Neural cell (in vitro differentiated cells): ENCODE measurements at regions not wholly inside any gene's neighbourhood (a gene's known extent, or its start where the extent isn't known, plus 50 kb on each side); places are given as distances from the start of the nearest gene placed in this dataset.

Source experiments
- EP300 ChIP-seq: fragments of 450-650 bp; conservative IDR thresholded peaks from 2 replicates; pipeline ENCODE4 v1.6.1; 2014; ENCODE audit warnings: antibody characterized with exemption, mild to moderate bottlenecking, moderate library complexity; ENCODE audit not compliant: poor library complexity, severe bottlenecking
- EZH2 ChIP-seq: fragments of 200-600, 300-800 bp; shearing (Covaris generic), sonication (generic); IDR thresholded peaks from 2 replicates; pipeline ENCODE4 v1.6.1; 2014; ENCODE audit warnings: antibody characterized with exemption, low read length, borderline replicate concordance, mild to moderate bottlenecking; ENCODE audit not compliant: insufficient read depth, poor library complexity, severe bottlenecking
- MXI1 ChIP-seq: fragments of 450-650 bp; conservative IDR thresholded peaks from 2 replicates; pipeline ENCODE4 v1.6.1; 2014; ENCODE audit warnings: antibody characterized with exemption, mild to moderate bottlenecking; ENCODE audit not compliant: poor library complexity, severe bottlenecking
- POLR2AphosphoS5 ChIP-seq: IDR thresholded peaks from 2 replicates; pipeline ENCODE4 v1.6.1; 2012
- RAD21 ChIP-seq: fragments of 450-650 bp; conservative IDR thresholded peaks from 2 replicates; pipeline ENCODE4 v1.6.1; 2014; ENCODE audit warnings: antibody characterized with exemption, mild to moderate bottlenecking, moderate library complexity
- SMC3 ChIP-seq: fragments of 450-650 bp; conservative IDR thresholded peaks from 2 replicates; pipeline ENCODE4 v1.6.1; 2014; ENCODE audit warnings: antibody characterized with exemption, mild to moderate bottlenecking, moderate library complexity; ENCODE audit not compliant: poor library complexity
- TAF1 ChIP-seq: IDR thresholded peaks from 2 replicates; pipeline ENCODE4 v1.6.1; 2012; ENCODE audit warnings: low read depth
- TF ChIP-seq, protein P1 (sequence below): IDR thresholded peaks from 2 replicates; pipeline ENCODE4 v1.6.1; 2012; ENCODE audit warnings: borderline replicate concordance
- TF ChIP-seq, protein P2 (sequence below): fragments of 450-650 bp; IDR thresholded peaks from 2 replicates; pipeline ENCODE4 v1.5.1; 2014; ENCODE audit warnings: antibody characterized with exemption, mild to moderate bottlenecking, moderate library complexity; ENCODE audit not compliant: poor library complexity, severe bottlenecking

DNA sequence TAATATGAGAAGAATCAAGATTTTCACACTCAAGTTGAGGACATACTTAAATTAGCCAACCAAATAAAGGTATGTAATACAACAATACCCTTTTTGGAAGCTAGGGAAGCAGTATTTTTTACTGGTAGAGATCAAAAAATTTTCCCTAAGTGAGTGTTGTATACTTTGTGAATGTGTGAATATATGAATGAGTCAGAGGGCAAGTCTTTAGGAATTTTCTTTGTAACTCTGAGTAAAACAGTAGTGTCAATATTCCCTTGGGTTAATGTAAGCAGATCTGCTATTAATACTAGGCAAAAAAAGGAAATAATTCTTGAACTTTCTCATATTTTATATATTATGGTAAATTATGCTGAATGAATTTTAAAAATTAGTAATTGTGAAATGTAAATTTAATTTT, 1161.8 kb upstream of the MIR17HG start:
- TF ChIP-seq, protein P1, sequence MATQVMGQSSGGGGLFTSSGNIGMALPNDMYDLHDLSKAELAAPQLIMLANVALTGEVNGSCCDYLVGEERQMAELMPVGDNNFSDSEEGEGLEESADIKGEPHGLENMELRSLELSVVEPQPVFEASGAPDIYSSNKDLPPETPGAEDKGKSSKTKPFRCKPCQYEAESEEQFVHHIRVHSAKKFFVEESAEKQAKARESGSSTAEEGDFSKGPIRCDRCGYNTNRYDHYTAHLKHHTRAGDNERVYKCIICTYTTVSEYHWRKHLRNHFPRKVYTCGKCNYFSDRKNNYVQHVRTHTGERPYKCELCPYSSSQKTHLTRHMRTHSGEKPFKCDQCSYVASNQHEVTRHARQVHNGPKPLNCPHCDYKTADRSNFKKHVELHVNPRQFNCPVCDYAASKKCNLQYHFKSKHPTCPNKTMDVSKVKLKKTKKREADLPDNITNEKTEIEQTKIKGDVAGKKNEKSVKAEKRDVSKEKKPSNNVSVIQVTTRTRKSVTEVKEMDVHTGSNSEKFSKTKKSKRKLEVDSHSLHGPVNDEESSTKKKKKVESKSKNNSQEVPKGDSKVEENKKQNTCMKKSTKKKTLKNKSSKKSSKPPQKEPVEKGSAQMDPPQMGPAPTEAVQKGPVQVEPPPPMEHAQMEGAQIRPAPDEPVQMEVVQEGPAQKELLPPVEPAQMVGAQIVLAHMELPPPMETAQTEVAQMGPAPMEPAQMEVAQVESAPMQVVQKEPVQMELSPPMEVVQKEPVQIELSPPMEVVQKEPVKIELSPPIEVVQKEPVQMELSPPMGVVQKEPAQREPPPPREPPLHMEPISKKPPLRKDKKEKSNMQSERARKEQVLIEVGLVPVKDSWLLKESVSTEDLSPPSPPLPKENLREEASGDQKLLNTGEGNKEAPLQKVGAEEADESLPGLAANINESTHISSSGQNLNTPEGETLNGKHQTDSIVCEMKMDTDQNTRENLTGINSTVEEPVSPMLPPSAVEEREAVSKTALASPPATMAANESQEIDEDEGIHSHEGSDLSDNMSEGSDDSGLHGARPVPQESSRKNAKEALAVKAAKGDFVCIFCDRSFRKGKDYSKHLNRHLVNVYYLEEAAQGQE, result no peak
- TF ChIP-seq, protein P2, sequence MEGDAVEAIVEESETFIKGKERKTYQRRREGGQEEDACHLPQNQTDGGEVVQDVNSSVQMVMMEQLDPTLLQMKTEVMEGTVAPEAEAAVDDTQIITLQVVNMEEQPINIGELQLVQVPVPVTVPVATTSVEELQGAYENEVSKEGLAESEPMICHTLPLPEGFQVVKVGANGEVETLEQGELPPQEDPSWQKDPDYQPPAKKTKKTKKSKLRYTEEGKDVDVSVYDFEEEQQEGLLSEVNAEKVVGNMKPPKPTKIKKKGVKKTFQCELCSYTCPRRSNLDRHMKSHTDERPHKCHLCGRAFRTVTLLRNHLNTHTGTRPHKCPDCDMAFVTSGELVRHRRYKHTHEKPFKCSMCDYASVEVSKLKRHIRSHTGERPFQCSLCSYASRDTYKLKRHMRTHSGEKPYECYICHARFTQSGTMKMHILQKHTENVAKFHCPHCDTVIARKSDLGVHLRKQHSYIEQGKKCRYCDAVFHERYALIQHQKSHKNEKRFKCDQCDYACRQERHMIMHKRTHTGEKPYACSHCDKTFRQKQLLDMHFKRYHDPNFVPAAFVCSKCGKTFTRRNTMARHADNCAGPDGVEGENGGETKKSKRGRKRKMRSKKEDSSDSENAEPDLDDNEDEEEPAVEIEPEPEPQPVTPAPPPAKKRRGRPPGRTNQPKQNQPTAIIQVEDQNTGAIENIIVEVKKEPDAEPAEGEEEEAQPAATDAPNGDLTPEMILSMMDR, result no peak
- TF ChIP-seq POLR2AphosphoS5 (no peak), EZH2 (no peak), TAF1 (no peak), EP300 (no peak), RAD21 (no peak), SMC3 (no peak), MXI1 (no peak)
